H1 (cell line): ENCODE measurements at regions not wholly inside any gene's neighbourhood (a gene's known extent, or its start where the extent isn't known, plus 50 kb on each side); places are given as distances from the start of the nearest gene placed in this dataset.

Experiments
- CTCF ChIA-PET: fragments of 300-600 bp; sonication (Branson Sonifier 250); formaldehyde crosslinking; loops from one replicate; lab custom pipeline; 2021; ENCODE audit not compliant: partially characterized antibody; lab: Charles Lee
- POLR2A ChIA-PET: fragments of 300-600 bp; sonication (Branson Sonifier 250); formaldehyde crosslinking; loops from one replicate; lab custom pipeline; 2021; ENCODE audit warnings: inconsistent platforms; ENCODE audit not compliant: partially characterized antibody; lab: Charles Lee
- DNase-seq, 2 experiments: peaks; one replicate each; pipeline versions ENCODE4 v3.0.0 to v3.0.0-alpha.2; 2010 to 2022; ENCODE audit warnings: low spot score in 2 of 2, low read depth in 1 of 2, mixed read lengths in 1 of 2
- FAIRE-seq: peaks from 2 replicates; lab custom pipeline; 2011; peaks lifted over from hg19 to GRCh38; lab: Jason Lieb, UNC
- H2AFZ ChIP-seq: 2 replicates; pipeline ENCODE4 v1.8.1; 2012; ENCODE audit warnings: low read length, inconsistent platforms
- H2AK5ac ChIP-seq: 2 replicates; pipeline ENCODE4 v1.6.1; 2013; ENCODE audit warnings: low read depth, low read length
- H2BK120ac ChIP-seq: replicated peaks from 2 replicates; pipeline ENCODE3; 2013; ENCODE audit warnings: low read depth, low read length, inconsistent platforms
- H2BK12ac ChIP-seq: 2 replicates; pipeline ENCODE4 v1.6.1; 2013; ENCODE audit warnings: low read depth, low read length
- H2BK15ac ChIP-seq: 2 replicates; pipeline ENCODE4 v1.6.1; 2013; ENCODE audit warnings: low read length
- H2BK20ac ChIP-seq: 2 replicates; pipeline ENCODE4 v1.6.1; 2013; ENCODE audit warnings: low read length
- H2BK5ac ChIP-seq: 2 replicates; pipeline ENCODE4 v1.6.1; 2013; ENCODE audit warnings: low read depth, low read length
- H3K14ac ChIP-seq: 2 replicates; pipeline ENCODE4 v1.6.1; 2013; ENCODE audit warnings: inconsistent platforms; ENCODE audit not compliant: insufficient read length
- H3K18ac ChIP-seq: 2 replicates; pipeline ENCODE4 v1.6.1; 2013; ENCODE audit warnings: low read length; ENCODE audit errors: extremely low read depth
- H3K23ac ChIP-seq: 2 replicates; pipeline ENCODE4 v1.6.1; 2013; ENCODE audit warnings: inconsistent platforms; ENCODE audit not compliant: insufficient read length
- H3K23me2 ChIP-seq: 2 replicates; pipeline ENCODE4 v1.6.1; 2013; ENCODE audit warnings: low read depth, low read length
- H3K27ac ChIP-seq: 2 replicates; pipeline ENCODE4 v1.6.1; 2011; ENCODE audit warnings: low read depth, low read length, inconsistent platforms
- H3K27me3 ChIP-seq, 4 experiments: replicated peaks in 1 of 4; 1 replicate in 1 of 4; 2 replicates in 3 of 4; pipeline versions ENCODE4 v1.6.1 to v1.8.1; 2011 to 2013; ENCODE audit warnings: low read length in 3 of 4, mild to moderate bottlenecking in 3 of 4, inconsistent platforms in 2 of 4, mixed read lengths in 2 of 4, moderate library complexity in 1 of 4; ENCODE audit not compliant: control insufficient read depth in 3 of 4, insufficient read depth in 3 of 4; ENCODE audit errors: extremely low read depth in 1 of 4
- H3K36me3 ChIP-seq, 4 experiments: 2 replicates each; pipeline versions ENCODE4 v1.6.1 to v1.8.1; 2011 to 2013; ENCODE audit warnings: mild to moderate bottlenecking in 4 of 4, low read length in 3 of 4, moderate library complexity in 2 of 4, control low read depth in 1 of 4, inconsistent platforms in 1 of 4; ENCODE audit not compliant: insufficient read depth in 4 of 4, control insufficient read depth in 2 of 4
- H3K4ac ChIP-seq: replicated peaks from 2 replicates; pipeline ENCODE3; 2013; ENCODE audit warnings: low read length, low read depth, mixed read lengths, inconsistent platforms; ENCODE audit not compliant: insufficient read length
- H3K4me1 ChIP-seq, 4 experiments: replicated peaks in 1 of 4; 1 replicate in 1 of 4; 2 replicates in 3 of 4; pipeline versions ENCODE4 v1.6.1 to v1.8.1; 2011 to 2013; ENCODE audit warnings: low read length in 3 of 4, inconsistent platforms in 2 of 4, mixed read lengths in 1 of 4; ENCODE audit not compliant: insufficient read depth in 4 of 4, control insufficient read depth in 3 of 4
- H3K4me2 ChIP-seq, 2 experiments: 2 replicates each; pipeline versions ENCODE4 v1.6.1 to v1.8.1; 2011 to 2013; ENCODE audit warnings: low read depth in 2 of 2, low read length in 2 of 2, control low read depth in 1 of 2, inconsistent platforms in 1 of 2, mild to moderate bottlenecking in 1 of 2; ENCODE audit not compliant: insufficient read depth in 1 of 2
- H3K4me3 ChIP-seq, 4 experiments: fragments of 200-600, 300-600 bp in 1 of 4; sonication (generic), shearing (Covaris generic), sonication (Bioruptor Twin) in 1 of 4; 2 replicates each; pipeline versions ENCODE4 v1.5.1 to v1.8.1; 2011 to 2016; ENCODE audit warnings: low read length in 4 of 4, low read depth in 3 of 4, control low read depth in 2 of 4, inconsistent platforms in 2 of 4, mild to moderate bottlenecking in 2 of 4, mixed read lengths in 1 of 4, moderate library complexity in 1 of 4; ENCODE audit not compliant: insufficient read depth in 2 of 4; ENCODE audit errors: extremely low read depth in 1 of 4
- H3K56ac ChIP-seq: replicated peaks from 2 replicates; pipeline ENCODE3; 2013; ENCODE audit warnings: low read depth, mild to moderate bottlenecking, mixed read lengths, low read length, inconsistent platforms; ENCODE audit not compliant: insufficient read length
- H3K79me1 ChIP-seq: 2 replicates; pipeline ENCODE4 v1.6.1; 2013; ENCODE audit warnings: low read depth, low read length, control low read depth
- H3K79me2 ChIP-seq, 2 experiments: 2 replicates each; pipeline versions ENCODE4 v1.6.1 to v1.8.1; 2012 to 2013; ENCODE audit warnings: low read length in 2 of 2, mild to moderate bottlenecking in 2 of 2, inconsistent platforms in 1 of 2; ENCODE audit not compliant: insufficient read depth in 2 of 2, control insufficient read depth in 1 of 2
- H3K9ac ChIP-seq, 4 experiments: replicated peaks in 1 of 4; 1 replicate in 1 of 4; 2 replicates in 3 of 4; pipeline versions ENCODE4 v1.6.1 to v1.8.1; 2011 to 2013; ENCODE audit warnings: low read depth in 3 of 4, low read length in 3 of 4, control low read depth in 2 of 4, mild to moderate bottlenecking in 2 of 4, moderate library complexity in 2 of 4, inconsistent platforms in 1 of 4; ENCODE audit errors: extremely low read depth in 1 of 4
- H3K9me3 ChIP-seq, 2 experiments: 2 replicates each; pipeline versions ENCODE4 v1.6.1 to v1.8.1; 2012 to 2013; ENCODE audit warnings: mild to moderate bottlenecking in 2 of 2, moderate library complexity in 2 of 2, control low read depth in 1 of 2, inconsistent platforms in 1 of 2, low read depth in 1 of 2, low read length in 1 of 2, mixed read lengths in 1 of 2; ENCODE audit not compliant: insufficient read depth in 2 of 2
- H4K20me1 ChIP-seq, 2 experiments: replicated peaks in 1 of 2; 2 replicates each; pipeline versions ENCODE3 to v1.8.1; 2011 to 2013; ENCODE audit warnings: inconsistent platforms in 2 of 2, low read length in 2 of 2, mild to moderate bottlenecking in 1 of 2; ENCODE audit not compliant: insufficient read depth in 2 of 2, control insufficient read depth in 1 of 2
- H4K5ac ChIP-seq: 2 replicates; pipeline ENCODE4 v1.6.1; 2013; ENCODE audit warnings: low read length, low read depth, mixed read lengths, inconsistent platforms; ENCODE audit not compliant: insufficient read length
- H4K8ac ChIP-seq: 2 replicates; pipeline ENCODE4 v1.8.0; 2013; ENCODE audit warnings: mild to moderate bottlenecking, moderate library complexity, low read length, inconsistent platforms; ENCODE audit not compliant: insufficient read depth; ENCODE audit errors: extremely low read depth
- H4K91ac ChIP-seq: replicated peaks from 2 replicates; pipeline ENCODE3; 2013; ENCODE audit warnings: low read length, mixed read lengths, inconsistent platforms; ENCODE audit not compliant: insufficient read length
- WGBS, 2 experiments: shearing (Covaris generic) in 1 of 2; methylation state at CpG; one replicate each; pipeline versions ENCODE4 v1.1.6 to v1.1.7; 2013 to 2015; ENCODE audit warnings: low lambda C conversion rate in 2 of 2, mixed read lengths in 2 of 2, inconsistent platforms in 1 of 2, low coverage in 1 of 2, missing lambda C conversion rate in 1 of 2; ENCODE audit not compliant: insufficient replicate concordance in 2 of 2, insufficient coverage in 1 of 2, insufficient read length in 1 of 2; ENCODE audit errors: extremely low coverage in 1 of 2, missing lambda C conversion rate in 1 of 2; 5-methylcytosine and 5-hydroxymethylcytosine counted together
- TF ChIP-seq, protein P1 (sequence below): fragments of 300-600 bp; sonication (generic); IDR thresholded peaks from 2 replicates; pipeline ENCODE4 v1.7.1; 2012; ENCODE audit warnings: low read length, moderate library complexity, mild to moderate bottlenecking, inconsistent platforms; ENCODE audit not compliant: insufficient replicate concordance

DNA sequence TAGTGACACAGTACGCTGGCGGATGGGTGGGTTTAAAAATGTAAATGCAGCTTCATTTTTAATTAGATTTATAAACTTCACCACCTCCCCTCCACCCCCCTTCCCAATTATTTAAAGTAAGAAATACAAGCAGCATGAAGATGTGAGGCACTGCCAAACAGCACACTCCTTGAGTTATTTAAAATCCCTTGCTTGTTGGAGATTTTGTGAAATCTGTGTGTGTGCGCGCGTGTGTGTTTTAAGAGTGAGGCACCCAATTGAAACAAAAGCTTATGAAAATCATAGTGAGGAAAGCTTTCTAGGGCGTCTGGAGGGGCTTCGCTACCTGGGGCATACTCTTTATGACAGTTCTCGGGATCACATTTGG, 219.6 kb upstream of the IRX3 start:
- H3K79me1 ChIP-seq, result no peaks in the 10 kb centered on the region
- no peak overlapping the region for H3K4ac ChIP-seq
- FAIRE-seq, result no peak
- no peaks in the 10 kb centered on the region for H3K36me3 ChIP-seq
- no peak overlapping the region for H2BK15ac ChIP-seq
- H3K4me2 ChIP-seq, result no peak overlapping the region
- H3K27me3 ChIP-seq, result no peaks in the 10 kb centered on the region
- no peak overlapping the region for H3K56ac ChIP-seq
- no peak overlapping the region for H2AK5ac ChIP-seq
- H3K18ac ChIP-seq, result no peak overlapping the region
- H3K14ac ChIP-seq, result no peak overlapping the region
- H2BK5ac ChIP-seq, result no peak overlapping the region
- CTCF ChIA-PET, result no interaction called here
- no peaks in the 10 kb centered on the region for H4K20me1 ChIP-seq
- H3K9me3 ChIP-seq, result no peaks in the 10 kb centered on the region
- peaks cover 3 to 29% (median 10%) of the 10 kb centered on the region in 4 experiments; a peak in 4 of 7 replicates for H3K4me1 ChIP-seq
- no peaks in the 10 kb centered on the region for H3K79me2 ChIP-seq
- no peak overlapping the region for H2BK120ac ChIP-seq
- no peak overlapping the region for H4K8ac ChIP-seq
- H3K9ac ChIP-seq, result no peak overlapping the region
- 0 out of 2 replicates have a peak, but pooled peaks cover 2% of the 10 kb centered on the region for H3K23me2 ChIP-seq
- H4K5ac ChIP-seq, result no peak overlapping the region
- no peak overlapping the region for H2AFZ ChIP-seq
- WGBS, 2 experiments, result 88% methylated on average over 8 of the region's 8 CpGs; no CpG with 5 or more reads in 1 of the 2 experiments
- H3K4me3 ChIP-seq, result no peak overlapping the region
- H3K23ac ChIP-seq, result no peak overlapping the region
- no peak overlapping the region for H4K91ac ChIP-seq
- POLR2A ChIA-PET, result no interaction called here
- H3K27ac ChIP-seq, result no peak overlapping the region
- no peak overlapping the region for H2BK20ac ChIP-seq
- H2BK12ac ChIP-seq, result no peak overlapping the region
- no peak for DNase-seq
- TF ChIP-seq, protein P1, sequence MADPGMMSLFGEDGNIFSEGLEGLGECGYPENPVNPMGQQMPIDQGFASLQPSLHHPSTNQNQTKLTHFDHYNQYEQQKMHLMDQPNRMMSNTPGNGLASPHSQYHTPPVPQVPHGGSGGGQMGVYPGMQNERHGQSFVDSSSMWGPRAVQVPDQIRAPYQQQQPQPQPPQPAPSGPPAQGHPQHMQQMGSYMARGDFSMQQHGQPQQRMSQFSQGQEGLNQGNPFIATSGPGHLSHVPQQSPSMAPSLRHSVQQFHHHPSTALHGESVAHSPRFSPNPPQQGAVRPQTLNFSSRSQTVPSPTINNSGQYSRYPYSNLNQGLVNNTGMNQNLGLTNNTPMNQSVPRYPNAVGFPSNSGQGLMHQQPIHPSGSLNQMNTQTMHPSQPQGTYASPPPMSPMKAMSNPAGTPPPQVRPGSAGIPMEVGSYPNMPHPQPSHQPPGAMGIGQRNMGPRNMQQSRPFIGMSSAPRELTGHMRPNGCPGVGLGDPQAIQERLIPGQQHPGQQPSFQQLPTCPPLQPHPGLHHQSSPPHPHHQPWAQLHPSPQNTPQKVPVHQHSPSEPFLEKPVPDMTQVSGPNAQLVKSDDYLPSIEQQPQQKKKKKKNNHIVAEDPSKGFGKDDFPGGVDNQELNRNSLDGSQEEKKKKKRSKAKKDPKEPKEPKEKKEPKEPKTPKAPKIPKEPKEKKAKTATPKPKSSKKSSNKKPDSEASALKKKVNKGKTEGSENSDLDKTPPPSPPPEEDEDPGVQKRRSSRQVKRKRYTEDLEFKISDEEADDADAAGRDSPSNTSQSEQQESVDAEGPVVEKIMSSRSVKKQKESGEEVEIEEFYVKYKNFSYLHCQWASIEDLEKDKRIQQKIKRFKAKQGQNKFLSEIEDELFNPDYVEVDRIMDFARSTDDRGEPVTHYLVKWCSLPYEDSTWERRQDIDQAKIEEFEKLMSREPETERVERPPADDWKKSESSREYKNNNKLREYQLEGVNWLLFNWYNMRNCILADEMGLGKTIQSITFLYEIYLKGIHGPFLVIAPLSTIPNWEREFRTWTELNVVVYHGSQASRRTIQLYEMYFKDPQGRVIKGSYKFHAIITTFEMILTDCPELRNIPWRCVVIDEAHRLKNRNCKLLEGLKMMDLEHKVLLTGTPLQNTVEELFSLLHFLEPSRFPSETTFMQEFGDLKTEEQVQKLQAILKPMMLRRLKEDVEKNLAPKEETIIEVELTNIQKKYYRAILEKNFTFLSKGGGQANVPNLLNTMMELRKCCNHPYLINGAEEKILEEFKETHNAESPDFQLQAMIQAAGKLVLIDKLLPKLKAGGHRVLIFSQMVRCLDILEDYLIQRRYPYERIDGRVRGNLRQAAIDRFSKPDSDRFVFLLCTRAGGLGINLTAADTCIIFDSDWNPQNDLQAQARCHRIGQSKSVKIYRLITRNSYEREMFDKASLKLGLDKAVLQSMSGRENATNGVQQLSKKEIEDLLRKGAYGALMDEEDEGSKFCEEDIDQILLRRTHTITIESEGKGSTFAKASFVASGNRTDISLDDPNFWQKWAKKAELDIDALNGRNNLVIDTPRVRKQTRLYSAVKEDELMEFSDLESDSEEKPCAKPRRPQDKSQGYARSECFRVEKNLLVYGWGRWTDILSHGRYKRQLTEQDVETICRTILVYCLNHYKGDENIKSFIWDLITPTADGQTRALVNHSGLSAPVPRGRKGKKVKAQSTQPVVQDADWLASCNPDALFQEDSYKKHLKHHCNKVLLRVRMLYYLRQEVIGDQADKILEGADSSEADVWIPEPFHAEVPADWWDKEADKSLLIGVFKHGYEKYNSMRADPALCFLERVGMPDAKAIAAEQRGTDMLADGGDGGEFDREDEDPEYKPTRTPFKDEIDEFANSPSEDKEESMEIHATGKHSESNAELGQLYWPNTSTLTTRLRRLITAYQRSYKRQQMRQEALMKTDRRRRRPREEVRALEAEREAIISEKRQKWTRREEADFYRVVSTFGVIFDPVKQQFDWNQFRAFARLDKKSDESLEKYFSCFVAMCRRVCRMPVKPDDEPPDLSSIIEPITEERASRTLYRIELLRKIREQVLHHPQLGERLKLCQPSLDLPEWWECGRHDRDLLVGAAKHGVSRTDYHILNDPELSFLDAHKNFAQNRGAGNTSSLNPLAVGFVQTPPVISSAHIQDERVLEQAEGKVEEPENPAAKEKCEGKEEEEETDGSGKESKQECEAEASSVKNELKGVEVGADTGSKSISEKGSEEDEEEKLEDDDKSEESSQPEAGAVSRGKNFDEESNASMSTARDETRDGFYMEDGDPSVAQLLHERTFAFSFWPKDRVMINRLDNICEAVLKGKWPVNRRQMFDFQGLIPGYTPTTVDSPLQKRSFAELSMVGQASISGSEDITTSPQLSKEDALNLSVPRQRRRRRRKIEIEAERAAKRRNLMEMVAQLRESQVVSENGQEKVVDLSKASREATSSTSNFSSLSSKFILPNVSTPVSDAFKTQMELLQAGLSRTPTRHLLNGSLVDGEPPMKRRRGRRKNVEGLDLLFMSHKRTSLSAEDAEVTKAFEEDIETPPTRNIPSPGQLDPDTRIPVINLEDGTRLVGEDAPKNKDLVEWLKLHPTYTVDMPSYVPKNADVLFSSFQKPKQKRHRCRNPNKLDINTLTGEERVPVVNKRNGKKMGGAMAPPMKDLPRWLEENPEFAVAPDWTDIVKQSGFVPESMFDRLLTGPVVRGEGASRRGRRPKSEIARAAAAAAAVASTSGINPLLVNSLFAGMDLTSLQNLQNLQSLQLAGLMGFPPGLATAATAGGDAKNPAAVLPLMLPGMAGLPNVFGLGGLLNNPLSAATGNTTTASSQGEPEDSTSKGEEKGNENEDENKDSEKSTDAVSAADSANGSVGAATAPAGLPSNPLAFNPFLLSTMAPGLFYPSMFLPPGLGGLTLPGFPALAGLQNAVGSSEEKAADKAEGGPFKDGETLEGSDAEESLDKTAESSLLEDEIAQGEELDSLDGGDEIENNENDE, result no peak
